GM23338 (cell line): ENCODE measurements at regions not wholly inside any gene's neighbourhood (a gene's known extent, or its start where the extent isn't known, plus 50 kb on each side); places are given as distances from the start of the nearest gene placed in this dataset.

Experiments used
- CREB1 ChIP-seq: fragments of 250-450 bp; sonication (Bioruptor Pico); IDR thresholded peaks from 2 replicates; pipeline ENCODE4 v1.5.0; 2020; ENCODE audit warnings: low read depth, mild to moderate bottlenecking, moderate library complexity
- CTCF ChIP-seq, 2 experiments: fragments of 200-600 bp in 1 of 2; sonication (generic) in 1 of 2; conservative IDR thresholded peaks; 2 replicates each; pipeline versions ENCODE4 v1.5.1 to v1.6.1; 2016 to 2017; ENCODE audit warnings: antibody characterized with exemption in 2 of 2, low read depth in 2 of 2, mild to moderate bottlenecking in 2 of 2, moderate library complexity in 1 of 2
- EZH2 ChIP-seq: fragments of 200-600 bp; sonication (generic); IDR thresholded peaks from one replicate; pipeline ENCODE4 v1.8.0; 2017; ENCODE audit warnings: antibody characterized with exemption, mild to moderate bottlenecking, low read depth; ENCODE audit not compliant: unreplicated experiment
- EZH2phosphoT487 ChIP-seq: fragments of 200-600 bp; sonication (generic); IDR thresholded peaks from one replicate; pipeline ENCODE4 v1.8.1; 2018; ENCODE audit warnings: antibody characterized with exemption; ENCODE audit not compliant: unreplicated experiment
- JUNB ChIP-seq: IDR thresholded peaks from one replicate; pipeline ENCODE4 v1.6.1; 2016; ENCODE audit warnings: antibody characterized with exemption; ENCODE audit not compliant: unreplicated experiment
- NANOG ChIP-seq: IDR thresholded peaks from 2 replicates; pipeline ENCODE4 v1.6.1; 2016; ENCODE audit warnings: antibody characterized with exemption, borderline replicate concordance
- POLR2AphosphoS5 ChIP-seq: IDR thresholded peaks from 2 replicates; pipeline ENCODE4 v1.6.1; 2016; ENCODE audit warnings: antibody characterized with exemption, low read depth
- REST ChIP-seq: IDR thresholded peaks from one replicate; pipeline ENCODE4 v1.6.1; 2018; ENCODE audit warnings: antibody characterized with exemption; ENCODE audit not compliant: unreplicated experiment
- ZNF331 ChIP-seq: fragments of 250-450 bp; sonication (Bioruptor Pico); IDR thresholded peaks from 2 replicates; pipeline ENCODE4 v1.5.0; 2020; ENCODE audit warnings: low read depth, mild to moderate bottlenecking, moderate library complexity

GRCh38 chr4:56195025-56195424 is 192.3 kb downstream of the AASDH start:
- TF ChIP-seq CTCF (conservative IDR thresholded peaks at IDR 0.05; ENCODE audit: low read depth in 2 of 2) (no peak), EZH2 (no peak), REST (no peak), POLR2AphosphoS5 (no peak), EZH2phosphoT487 (no peak), JUNB (no peak), CREB1 (no peak), ZNF331 (CRISPR knock-in tag) (no peak), NANOG (no peak)
